HG02610 (cell line): ENCODE measurements at regions not wholly inside any gene's neighbourhood (a gene's known extent, or its start where the extent isn't known, plus 50 kb on each side); places are given as distances from the start of the nearest gene placed in this dataset.

Source experiments
- ATAC-seq: cut with Tn5 transposase; IDR thresholded peaks from one replicate; pipeline ENCODE4 v1.9.1; 2021; ENCODE audit warnings: mild to moderate bottlenecking, moderate library complexity; ENCODE audit not compliant: unreplicated experiment

- ATAC-seq: no peak
Measured at GRCh38 chr2:117698819-117699218, 115.7 kb upstream of the DDX18 start.

DNA sequence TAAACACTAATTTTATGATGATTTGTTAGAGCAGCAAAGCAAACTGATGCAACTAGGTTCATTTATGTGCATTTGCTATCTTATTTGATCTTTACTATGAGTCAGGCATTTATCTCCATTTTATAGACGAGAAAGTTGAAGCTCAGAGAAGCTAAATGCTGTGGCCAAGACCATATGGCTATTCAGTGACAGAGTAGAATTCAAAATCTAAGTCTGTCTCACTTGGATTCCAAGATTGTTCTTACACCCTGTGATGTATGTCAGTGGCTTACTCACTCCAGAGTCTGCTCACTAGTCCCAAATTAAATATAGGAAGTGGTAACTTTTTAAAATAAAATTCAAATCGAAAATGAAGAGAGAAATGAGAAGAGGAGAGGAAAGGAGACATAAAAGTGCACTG is 114.0 kb upstream of the DDX18 start:
- ATAC-seq: no peak

- ATAC-seq: no peak
Measured at GRCh38 chr2:117701365-117701764, 113.1 kb upstream of the DDX18 start.

GRCh38 chr2:117702098-117702497 is 112.4 kb upstream of the DDX18 start:
- no peak for ATAC-seq

GRCh38 chr2:117703858-117704257 is 110.6 kb upstream of the DDX18 start:
- no peak for ATAC-seq

GRCh38 chr2:117704818-117705217 is 109.7 kb upstream of the DDX18 start:
- no peak for ATAC-seq

DNA sequence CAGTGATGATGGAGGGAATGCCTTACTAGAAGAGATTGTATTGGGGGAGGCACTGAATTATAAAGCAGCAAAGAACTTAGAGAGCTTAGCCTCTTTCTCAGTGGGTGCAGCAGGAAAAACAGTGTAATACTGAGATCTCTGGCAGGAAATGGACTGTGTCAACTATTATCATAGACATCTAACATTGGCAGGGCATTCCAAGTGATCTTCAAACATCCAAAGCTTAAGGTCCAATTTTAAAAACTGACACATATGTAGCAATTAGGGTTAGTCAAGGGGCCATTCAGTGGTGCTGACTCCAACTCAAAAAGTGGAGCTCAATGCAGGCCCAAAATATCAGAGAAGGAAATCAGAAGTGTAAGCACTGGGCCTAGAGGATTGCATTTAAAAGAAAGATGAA is 106.6 kb upstream of the DDX18 start:
- ATAC-seq: no peak

DNA sequence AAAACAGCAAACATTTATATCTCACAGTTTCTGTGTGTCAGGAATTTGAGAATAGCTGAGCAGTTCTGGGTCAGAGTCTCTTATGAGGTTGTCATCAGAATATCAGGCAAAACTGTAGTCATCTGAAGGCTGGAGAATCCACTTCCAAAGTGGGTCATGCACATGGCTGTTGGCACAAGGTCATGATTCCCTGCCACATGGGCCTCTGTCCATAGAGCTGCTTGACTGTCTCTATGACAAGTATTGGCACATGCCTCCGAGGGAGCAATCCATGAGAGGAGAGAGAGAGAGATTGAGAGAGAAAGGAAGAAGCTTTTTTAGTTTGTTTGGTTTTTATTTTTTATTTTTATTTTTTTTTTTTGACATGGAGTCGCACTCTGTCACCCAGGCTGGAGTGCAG is 101.8 kb upstream of the DDX18 start:
- ATAC-seq: no peak

- no peak for ATAC-seq
Measured at GRCh38 chr2:117714110-117714509, 100.4 kb upstream of the DDX18 start.

GRCh38 chr2:117714745-117715417 is 99.6 kb upstream of the DDX18 start:
- no peak for ATAC-seq

- no peak for ATAC-seq
Measured at GRCh38 chr2:117716505-117716904, 98.0 kb upstream of the DDX18 start.

DNA sequence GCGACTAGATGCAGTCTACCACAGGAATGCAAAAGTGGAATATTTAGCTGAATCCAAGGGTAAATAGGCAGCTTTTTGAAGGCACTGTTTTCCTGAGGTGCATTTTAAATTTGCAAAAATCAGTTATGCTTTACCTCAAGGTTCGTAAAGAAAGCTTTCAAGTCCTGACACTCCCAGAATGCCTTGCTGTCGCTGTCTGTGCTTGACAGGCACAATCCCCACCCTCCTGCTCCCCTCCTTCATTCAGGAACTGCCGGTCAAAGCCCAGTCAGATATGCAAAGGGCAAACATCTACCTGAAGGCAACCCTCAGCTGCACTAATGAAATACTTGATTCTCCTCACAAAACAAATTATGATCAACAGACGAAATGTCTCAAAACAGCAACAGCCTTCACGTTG is 97.4 kb upstream of the DDX18 start:
- no peak for ATAC-seq

GRCh38 chr2:117718048-117718447 is 96.4 kb upstream of the DDX18 start:
- ATAC-seq: no peak

DNA sequence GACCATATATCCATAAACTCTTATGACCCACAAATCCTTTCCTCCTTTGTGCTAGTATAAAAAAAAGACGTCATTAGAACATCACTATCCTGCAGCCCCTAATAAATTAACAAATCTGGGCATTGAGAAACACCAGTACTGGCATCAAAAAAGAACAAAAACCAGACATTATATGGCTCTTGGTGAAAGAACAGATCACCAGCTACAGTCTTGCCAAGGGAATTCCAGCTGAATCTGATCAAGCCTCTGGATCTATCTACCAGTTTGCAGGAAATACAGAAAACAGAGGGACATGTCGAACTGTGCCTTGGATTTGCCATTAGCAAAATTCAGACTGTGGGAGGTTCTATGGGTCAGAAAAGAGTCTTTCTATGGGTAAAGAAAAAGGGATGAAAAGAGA is 93.7 kb upstream of the DDX18 start:
- no peak for ATAC-seq

GRCh38 chr2:117723483-117723882 is 91.0 kb upstream of the DDX18 start:
- no peak for ATAC-seq

- ATAC-seq: no peak
Measured at GRCh38 chr2:117723888-117724434, 90.5 kb upstream of the DDX18 start.

DNA sequence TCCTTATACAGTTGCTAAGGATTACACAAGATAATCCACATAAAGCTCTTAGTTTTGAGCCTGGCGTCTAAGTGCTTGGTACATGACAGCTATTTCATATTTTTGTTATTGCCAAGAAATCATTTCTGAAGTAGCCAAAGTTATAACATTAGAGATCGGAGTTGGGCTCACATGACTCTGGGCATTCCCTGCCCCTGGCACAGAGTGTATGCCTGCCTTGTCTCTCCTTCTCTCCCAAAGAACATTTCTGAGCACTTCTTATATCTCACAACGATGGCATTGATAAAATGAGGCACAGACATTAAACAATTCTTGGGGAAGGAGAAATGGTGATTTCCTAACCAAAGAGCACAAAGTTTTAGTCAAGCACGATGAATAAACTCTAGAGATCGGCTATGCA is 87.7 kb upstream of the DDX18 start:
- ATAC-seq: no peak

DNA sequence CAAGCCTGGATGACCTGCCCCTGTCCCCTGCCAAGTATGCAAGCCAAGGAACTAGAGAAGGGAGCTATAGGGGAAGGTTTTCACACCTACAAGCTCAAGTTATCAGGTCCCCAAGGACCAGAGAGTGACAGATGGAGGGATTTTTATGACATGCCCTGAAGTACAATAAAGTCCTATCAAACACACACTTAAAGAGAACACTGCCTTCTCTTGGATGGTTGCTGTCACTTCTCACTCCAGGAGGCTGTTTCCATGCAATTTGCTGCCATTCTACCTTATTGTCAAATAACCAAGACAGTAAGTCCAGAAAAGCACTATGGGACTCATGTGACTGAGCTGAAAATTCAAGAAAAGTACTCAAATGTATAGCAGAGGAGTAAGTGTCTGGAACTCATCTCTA is 76.6 kb upstream of the DDX18 start:
- no peak for ATAC-seq

DNA sequence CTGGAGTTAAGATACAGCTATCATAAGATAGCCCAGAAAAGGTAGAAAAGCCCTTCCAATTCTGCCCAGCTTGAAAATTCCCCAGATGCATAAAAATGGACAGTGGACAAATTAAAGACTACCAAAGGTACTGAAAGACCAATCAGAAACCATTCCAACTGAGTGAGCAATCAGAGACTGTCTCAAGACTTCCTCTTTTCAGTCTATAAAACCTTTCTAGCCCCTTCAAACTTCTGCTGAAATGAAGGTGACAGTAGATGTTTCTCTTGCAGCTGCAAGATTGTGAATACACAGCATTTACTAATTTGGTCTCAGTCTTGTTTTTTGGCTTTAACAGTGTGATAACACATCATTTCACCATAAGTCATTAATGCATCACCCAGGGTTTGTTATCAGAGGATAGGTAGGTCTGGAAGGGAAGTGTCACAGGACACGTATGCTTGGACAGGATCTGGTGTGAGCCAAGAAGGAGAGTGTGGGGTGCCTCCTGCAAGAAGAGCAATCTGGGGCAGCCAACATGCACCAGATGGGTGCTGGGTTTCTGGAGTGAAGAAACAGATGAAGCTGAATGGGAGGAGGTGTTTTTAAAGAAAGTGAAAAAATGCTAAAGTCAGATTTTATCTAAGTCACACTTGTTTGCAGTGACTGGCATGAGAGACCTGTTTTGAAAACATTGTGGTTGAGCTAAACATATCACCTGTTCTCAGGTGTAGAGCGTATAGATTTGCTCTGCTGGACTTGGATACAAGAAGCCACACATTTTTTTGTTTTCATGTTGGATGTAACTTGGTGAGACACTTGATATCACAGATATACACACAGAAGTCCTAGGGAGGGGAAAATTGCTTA is 75.3 kb upstream of the DDX18 start:
- no peak for ATAC-seq

- ATAC-seq: no peak
Measured at GRCh38 chr2:117745537-117745936, 69.0 kb upstream of the DDX18 start.

DNA sequence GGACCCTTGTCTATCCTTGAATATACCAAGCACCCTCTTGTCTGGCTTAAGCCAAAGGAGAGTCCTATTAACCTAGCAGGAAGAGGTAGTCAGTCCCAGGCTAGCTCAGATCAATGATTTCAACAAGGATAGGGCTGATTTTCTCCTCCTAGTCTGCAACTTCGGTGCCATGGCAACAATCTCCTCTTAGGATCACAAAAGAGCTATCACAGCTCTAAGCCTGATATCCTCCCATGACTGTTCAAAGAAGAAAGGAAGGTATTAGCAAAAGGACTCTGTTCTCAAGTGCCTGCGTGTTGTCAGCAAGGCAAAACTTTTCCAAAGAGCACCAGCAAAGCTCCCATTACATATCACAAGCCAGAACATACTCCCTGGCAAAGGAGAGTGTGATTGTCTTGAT is 58.7 kb upstream of the DDX18 start:
- no peak for ATAC-seq

DNA sequence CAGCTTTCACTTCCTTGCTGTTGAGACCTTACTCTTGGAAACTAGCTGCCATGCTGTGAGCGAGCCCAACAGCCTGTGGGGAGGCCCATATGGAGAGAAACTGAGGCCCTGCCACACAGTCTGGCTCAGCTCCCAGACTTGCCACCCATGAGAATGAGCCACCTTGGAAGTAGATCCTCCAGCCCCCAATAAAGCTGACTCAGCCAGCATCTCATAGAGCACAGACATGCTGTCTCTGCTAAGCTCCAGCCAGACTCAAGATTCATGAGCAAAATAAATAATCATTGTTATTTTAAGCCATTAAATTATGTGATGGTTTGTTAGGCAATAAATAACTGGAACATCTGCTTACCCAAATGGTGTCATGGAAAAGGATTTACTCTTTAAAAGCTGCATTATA is 53.6 kb upstream of the DDX18 start:
- ATAC-seq: no peak
